ENCODE measurements at regions not wholly inside any gene's neighbourhood (a gene's known extent, or its start where the extent isn't known, plus 50 kb on each side); places are given as distances from the start of the nearest gene placed in this dataset.

DNA sequence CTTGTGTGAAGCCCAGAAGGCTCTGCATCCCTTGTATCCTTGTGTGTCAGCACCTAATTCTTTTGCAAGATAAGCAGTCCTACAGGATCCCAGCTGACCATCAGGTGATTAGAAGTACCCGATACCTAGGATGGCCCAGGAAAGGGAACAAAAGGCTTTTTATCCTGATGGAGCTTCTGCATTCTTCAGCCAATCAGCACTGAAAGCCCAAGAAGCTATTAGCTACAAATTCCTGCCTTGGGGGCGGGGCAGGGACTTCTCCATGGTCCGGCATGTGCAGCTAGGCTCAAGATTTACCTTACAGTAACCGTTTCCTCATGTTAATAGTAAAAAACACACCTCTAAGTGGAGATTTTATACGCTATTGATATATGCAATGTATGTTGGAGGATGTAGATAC, 264.6 kb upstream of the THUMPD2 start:
- Histone ChIP-seq H4K91ac (replicated peaks; ENCODE audit: insufficient read length, low read length) (no peak overlapping the region), H3K4me2 (ENCODE audit: insufficient read depth in 1 of 2, low read depth in 2 of 2, low read length in 2 of 2) (no peak overlapping the region), H3K79me2 (ENCODE audit: control insufficient read depth in 1 of 2, insufficient read depth in 2 of 2, low read length in 2 of 2) (no peaks in the 10 kb centered on the region), H3K36me3 (ENCODE audit: control insufficient read depth in 2 of 4, insufficient read depth in 4 of 4, low read length in 3 of 4) (no peaks in the 10 kb centered on the region), H3K23me2 (ENCODE audit: low read depth, low read length) (no peaks in the 10 kb centered on the region), H3K14ac (ENCODE audit: insufficient read length) (no peak overlapping the region), H3K4me3 (ENCODE audit: extremely low read depth in 1 of 4, insufficient read depth in 2 of 4, low read depth in 3 of 4, low read length in 4 of 4) (no peak overlapping the region), H3K79me1 (ENCODE audit: low read depth, low read length) (no peaks in the 10 kb centered on the region), H2AK5ac (ENCODE audit: low read depth, low read length) (no peak overlapping the region), H3K4me1 (replicated peaks in 1 of 4; ENCODE audit: control insufficient read depth in 3 of 4, insufficient read depth in 4 of 4, low read length in 3 of 4) (no peaks in the 10 kb centered on the region), H3K18ac (ENCODE audit: extremely low read depth, low read length) (no peak overlapping the region), H4K20me1 (replicated peaks in 1 of 2; ENCODE audit: control insufficient read depth in 1 of 2, insufficient read depth in 2 of 2, low read length in 2 of 2) (no peaks in the 10 kb centered on the region), H2BK120ac (replicated peaks; ENCODE audit: low read depth, low read length) (no peak overlapping the region), H2BK20ac (ENCODE audit: low read length) (no peak overlapping the region), H4K8ac (ENCODE audit: extremely low read depth, insufficient read depth, low read length) (no peak overlapping the region), H3K9me3 (ENCODE audit: insufficient read depth in 2 of 2, low read depth in 1 of 2, low read length in 1 of 2) (no peaks in the 10 kb centered on the region), H2BK15ac (ENCODE audit: low read length) (no peak overlapping the region), H3K23ac (ENCODE audit: insufficient read length) (no peak overlapping the region), H3K56ac (replicated peaks; ENCODE audit: insufficient read length, low read depth, low read length) (no peak overlapping the region), H2BK12ac (ENCODE audit: low read depth, low read length) (no peak overlapping the region), H2AFZ (ENCODE audit: low read length) (peak overlapping the region; percentile 5), H3K27ac (ENCODE audit: low read depth, low read length) (no peak overlapping the region), H3K9ac (replicated peaks in 1 of 4; ENCODE audit: extremely low read depth in 1 of 4, low read depth in 3 of 4, low read length in 3 of 4) (no peak overlapping the region), H2BK5ac (ENCODE audit: low read depth, low read length) (no peak overlapping the region), H4K5ac (ENCODE audit: insufficient read length, low read depth, low read length) (no peak overlapping the region), H3K4ac (replicated peaks; ENCODE audit: insufficient read length, low read depth, low read length) (no peak overlapping the region), H3K27me3 (replicated peaks in 1 of 4; ENCODE audit: control insufficient read depth in 3 of 4, extremely low read depth in 1 of 4, insufficient read depth in 3 of 4, low read length in 3 of 4) (no peaks in the 10 kb centered on the region)
- FAIRE-seq (no peak), DNase-seq (ENCODE audit: low read depth in 1 of 2, low spot score in 2 of 2) (no peak)
- WGBS, 2 experiments (ENCODE audit: extremely low coverage in 1 of 2, insufficient coverage in 1 of 2, insufficient read length in 1 of 2, insufficient replicate concordance in 2 of 2, low coverage in 1 of 2, low lambda C conversion rate in 2 of 2, missing lambda C conversion rate in 1 of 2): 94% methylated on average over 5 of the region's 5 CpGs; no CpG with 5 or more reads in 1 of the 2 experiments
- ChIA-PET CTCF (ENCODE audit: partially characterized antibody) (interaction anchor here (0.8 kb wide), 1 partner anchor 11 kb away, joined by 3 read pairs; no protein-coding TSS in a partner anchor), POLR2A (ENCODE audit: partially characterized antibody) (no interaction called here)
- no peak for TF ChIP-seq SP4 (IDR thresholded peaks at IDR 0.05; ENCODE audit: low read length)

All from H1 (cell line).